ENCODE measurements at regions not wholly inside any gene's neighbourhood (a gene's known extent, or its start where the extent isn't known, plus 50 kb on each side); places are given as distances from the start of the nearest gene placed in this dataset.

GRCh38 chr6:93523365-93523764, 104.0 kb upstream of the EPHA7 start:
- TF ChIP-seq FOXA3 (CRISPR knock-in tag; IDR thresholded peaks at IDR 0.05) (no peak), CHCHD3 (CRISPR knock-in tag; IDR thresholded peaks at IDR 0.05) (no peak), PRPF4 (IDR thresholded peaks at IDR 0.05; ENCODE audit: low read depth, low read length, poor library complexity, severe bottlenecking) (no peak), RBAK (CRISPR knock-in tag; IDR thresholded peaks at IDR 0.05) (no peak), CBX2 (IDR thresholded peaks at IDR 0.05; ENCODE audit: low read depth, low read length) (no peak), CBX2 (CRISPR knock-in tag; IDR thresholded peaks at IDR 0.05; ENCODE audit: low read depth) (no peak), CTCF (CRISPR knock-in tag; IDR thresholded peaks at IDR 0.05) (no peak), PATZ1 (CRISPR knock-in tag; IDR thresholded peaks at IDR 0.05) (no peak), POLR2A (IDR thresholded peaks at IDR 0.05; ENCODE audit: insufficient read depth in 1 of 2, low read depth in 2 of 2, low read length in 2 of 2) (no peak), ZNF512 (CRISPR knock-in tag; IDR thresholded peaks at IDR 0.05) (no peak), RAD21 (CRISPR knock-in tag; IDR thresholded peaks at IDR 0.05) (no peak)

Data from HepG2 (cell line).